Uterus (tissue), 2 donors: ENCODE measurements at regions not wholly inside any gene's neighbourhood (a gene's known extent, or its start where the extent isn't known, plus 50 kb on each side); places are given as distances from the start of the nearest gene placed in this dataset.

ENCODE experiments used
- POLR2A ChIP-seq, 2 donors: fragments of 450-650 bp; IDR thresholded peaks; one replicate each; pipeline ENCODE4 v1.6.1; 2016; ENCODE audit warnings: antibody characterized with exemption in 2 of 2, mild to moderate bottlenecking in 1 of 2, moderate library complexity in 1 of 2
- TF ChIP-seq, protein P1 (sequence below), 4 experiments: fragments of 200-600 bp in 2 of 4; fragments of 450-650 bp in 2 of 4; sonication (generic) in 2 of 4; IDR thresholded peaks; one replicate each; pipeline ENCODE4 v1.5.1; 2016 to 2019; ENCODE audit warnings: antibody characterized with exemption in 4 of 4, mild to moderate bottlenecking in 2 of 4, moderate library complexity in 1 of 4

DNA sequence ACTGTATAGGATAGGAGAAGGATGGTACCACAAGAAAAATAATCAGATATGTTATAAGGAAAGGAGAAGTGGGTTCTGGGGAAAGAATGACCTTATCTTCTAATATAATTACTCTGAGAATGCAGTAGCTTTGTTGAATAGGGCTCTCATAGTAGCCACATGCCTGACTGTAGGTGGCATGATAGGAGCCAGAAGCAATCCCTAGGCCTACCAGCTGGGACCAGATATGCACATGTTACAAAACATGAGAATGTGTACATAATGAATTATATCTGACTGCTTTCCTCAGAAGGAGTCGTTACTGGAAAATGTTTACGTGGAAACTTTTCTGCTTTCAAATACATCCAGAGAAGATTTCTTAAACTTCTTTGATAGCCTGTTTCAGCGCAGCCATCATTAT is 53.2 kb upstream of the FAM3C start:
- TF ChIP-seq, protein P1, sequence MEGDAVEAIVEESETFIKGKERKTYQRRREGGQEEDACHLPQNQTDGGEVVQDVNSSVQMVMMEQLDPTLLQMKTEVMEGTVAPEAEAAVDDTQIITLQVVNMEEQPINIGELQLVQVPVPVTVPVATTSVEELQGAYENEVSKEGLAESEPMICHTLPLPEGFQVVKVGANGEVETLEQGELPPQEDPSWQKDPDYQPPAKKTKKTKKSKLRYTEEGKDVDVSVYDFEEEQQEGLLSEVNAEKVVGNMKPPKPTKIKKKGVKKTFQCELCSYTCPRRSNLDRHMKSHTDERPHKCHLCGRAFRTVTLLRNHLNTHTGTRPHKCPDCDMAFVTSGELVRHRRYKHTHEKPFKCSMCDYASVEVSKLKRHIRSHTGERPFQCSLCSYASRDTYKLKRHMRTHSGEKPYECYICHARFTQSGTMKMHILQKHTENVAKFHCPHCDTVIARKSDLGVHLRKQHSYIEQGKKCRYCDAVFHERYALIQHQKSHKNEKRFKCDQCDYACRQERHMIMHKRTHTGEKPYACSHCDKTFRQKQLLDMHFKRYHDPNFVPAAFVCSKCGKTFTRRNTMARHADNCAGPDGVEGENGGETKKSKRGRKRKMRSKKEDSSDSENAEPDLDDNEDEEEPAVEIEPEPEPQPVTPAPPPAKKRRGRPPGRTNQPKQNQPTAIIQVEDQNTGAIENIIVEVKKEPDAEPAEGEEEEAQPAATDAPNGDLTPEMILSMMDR (IDR thresholded peaks at IDR 0.05), result peak in 1 of 4 experiments; percentile 11
- TF ChIP-seq POLR2A (IDR thresholded peaks at IDR 0.05), result no peak
